Germinal center (tissue), 1 donor: ENCODE measurements at regions not wholly inside any gene's neighbourhood (a gene's known extent, or its start where the extent isn't known, plus 50 kb on each side); places are given as distances from the start of the nearest gene placed in this dataset.
"Not testable (repeated sequence)": the region's sequence is repeated elsewhere in the genome, so short reads cannot be mapped to it uniquely, and the experiment has no call there.

Experiments used
- DNase-seq: peaks from one replicate; pipeline ENCODE4 v3.0.0; 2012; ENCODE audit warnings: mixed read lengths, low spot score

- no peak for DNase-seq
Observed at GRCh38 chr4:25474690-25475089, 97.6 kb downstream of the ANAPC4 start.

DNA sequence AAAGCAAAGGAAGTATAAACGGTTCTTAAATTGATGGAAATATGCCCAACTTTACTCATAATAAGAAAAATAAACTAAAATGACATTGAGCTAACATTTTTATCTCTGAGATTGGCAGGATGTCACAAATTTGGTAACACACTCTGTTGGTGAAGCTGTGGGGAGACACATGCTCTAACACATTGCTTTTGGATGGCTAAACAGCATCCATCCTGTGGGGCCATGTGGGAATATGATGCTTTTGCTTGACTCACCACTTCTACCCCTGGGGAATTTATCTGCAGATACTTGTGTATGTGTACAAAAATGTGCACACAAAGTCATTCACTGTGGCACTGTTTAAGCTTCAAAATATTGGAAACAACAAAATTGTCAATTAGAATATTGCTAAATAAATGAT lies 100.2 kb downstream of the ANAPC4 start:
- no peak for DNase-seq

- DNase-seq: no peak
Observed at GRCh38 chr4:25481648-25482047, 104.6 kb downstream of the ANAPC4 start.

DNA sequence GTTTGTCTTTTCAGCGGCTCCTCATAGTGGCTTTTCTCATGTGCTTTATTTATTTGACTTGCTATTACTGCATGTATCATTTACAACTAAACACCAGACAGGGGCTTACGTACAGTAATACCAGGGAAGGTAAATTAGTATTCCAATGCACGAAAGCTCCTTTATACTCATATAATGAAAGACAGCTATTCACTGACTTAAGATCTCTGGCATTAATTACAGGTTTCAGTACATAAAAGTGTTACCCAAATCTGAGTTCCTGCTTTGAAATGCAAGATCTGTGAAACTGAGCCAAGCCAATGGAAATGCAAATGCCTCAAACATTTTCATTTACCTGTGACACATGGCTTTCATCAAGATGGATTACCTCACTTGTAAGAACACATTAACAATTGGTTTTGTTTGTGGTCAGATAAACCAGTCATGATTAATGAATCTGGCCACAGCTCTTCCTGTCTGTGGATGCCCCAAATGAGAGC lies 107.2 kb downstream of the ANAPC4 start:
- DNase-seq: no peak

DNA sequence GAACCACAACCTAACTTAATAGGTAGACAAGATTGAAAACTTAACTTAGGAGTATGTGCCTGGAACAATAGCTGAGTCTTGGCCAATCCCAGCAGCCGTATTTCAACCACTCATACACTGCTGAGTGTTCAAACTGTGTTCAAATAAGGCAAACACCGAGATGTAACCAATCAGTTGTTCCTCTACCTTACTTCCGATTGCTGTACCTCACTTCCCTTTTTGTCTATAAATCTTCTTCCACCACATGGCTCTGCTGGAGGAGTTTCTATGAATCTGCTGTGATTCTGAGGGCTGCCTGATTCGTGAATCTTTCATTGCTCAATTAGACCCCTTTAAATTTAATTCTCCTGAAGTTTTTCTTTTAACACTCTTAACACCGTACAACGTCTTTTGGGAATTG lies 108.0 kb downstream of the ANAPC4 start:
- DNase-seq: no peak

GRCh38 chr4:25486171-25486570 lies 109.1 kb downstream of the ANAPC4 start:
- no peak for DNase-seq

DNA sequence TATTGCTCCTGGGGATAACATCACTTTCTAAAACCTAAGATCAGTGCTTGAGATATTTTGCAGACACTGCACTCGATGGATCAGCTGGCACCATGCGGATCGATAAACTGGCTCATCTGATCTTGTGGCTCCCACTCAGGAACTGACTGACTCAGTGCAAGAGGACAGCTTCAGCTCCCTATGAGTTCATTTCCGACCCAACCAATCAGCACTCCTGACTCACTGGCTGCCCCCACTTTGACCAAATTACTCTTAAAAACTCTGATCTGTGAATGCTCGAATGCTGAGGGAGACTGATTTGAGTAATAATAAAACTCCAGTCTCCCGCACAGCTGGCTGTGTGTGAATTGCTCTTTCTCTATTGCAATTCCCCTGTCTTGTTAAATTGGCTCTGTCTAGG lies 110.1 kb downstream of the ANAPC4 start:
- DNase-seq: no peak

- no peak for DNase-seq
Observed at GRCh38 chr4:25489253-25489797, 112.3 kb downstream of the ANAPC4 start.

DNA sequence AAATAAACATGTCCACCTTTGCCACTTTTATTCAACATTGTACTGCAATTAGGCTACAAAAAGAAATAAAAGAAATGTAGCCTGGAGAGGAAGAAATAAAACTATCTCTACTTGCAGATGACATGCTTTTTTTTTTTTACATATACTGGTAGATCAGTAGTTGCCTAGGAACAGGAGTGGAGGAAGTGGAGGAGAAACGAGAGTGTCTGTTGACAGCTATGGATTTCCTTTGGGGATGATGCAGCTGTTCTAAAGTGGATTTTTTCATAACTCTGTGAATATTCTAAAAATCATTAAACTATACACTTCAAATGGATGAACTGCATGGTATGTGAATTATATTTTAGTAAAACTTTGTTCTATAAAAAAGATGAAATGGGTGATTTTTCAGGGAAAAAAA lies 116.4 kb downstream of the ANAPC4 start:
- DNase-seq: no peak

GRCh38 chr4:25494166-25494565 lies 117.1 kb downstream of the ANAPC4 start:
- DNase-seq: no peak

- no peak for DNase-seq
Observed at GRCh38 chr4:25500626-25501316, 123.7 kb downstream of the ANAPC4 start.

DNA sequence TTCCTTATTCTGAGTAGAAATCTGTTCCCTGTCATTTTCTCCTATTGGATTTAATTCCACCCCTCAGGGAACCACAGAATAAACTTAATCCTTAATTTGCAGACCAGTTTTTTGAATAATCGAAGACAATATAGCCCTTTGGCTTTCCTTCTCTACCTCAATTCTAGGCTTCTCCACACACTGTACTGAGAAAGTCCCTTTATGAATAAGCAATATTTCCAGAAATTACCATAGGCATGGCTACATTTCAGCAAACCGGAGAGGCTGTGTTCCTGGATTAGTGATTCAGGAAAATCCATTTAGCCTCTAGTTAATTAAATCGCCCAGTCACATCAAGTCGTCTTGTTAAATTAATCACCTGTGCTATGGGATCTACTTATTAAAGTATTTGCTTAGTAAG lies 125.1 kb downstream of the ANAPC4 start:
- no peak for DNase-seq

GRCh38 chr4:25503779-25504178 lies 126.7 kb downstream of the ANAPC4 start:
- no peak for DNase-seq

GRCh38 chr4:25504932-25505636 lies 128.0 kb downstream of the ANAPC4 start:
- DNase-seq: no peak

DNA sequence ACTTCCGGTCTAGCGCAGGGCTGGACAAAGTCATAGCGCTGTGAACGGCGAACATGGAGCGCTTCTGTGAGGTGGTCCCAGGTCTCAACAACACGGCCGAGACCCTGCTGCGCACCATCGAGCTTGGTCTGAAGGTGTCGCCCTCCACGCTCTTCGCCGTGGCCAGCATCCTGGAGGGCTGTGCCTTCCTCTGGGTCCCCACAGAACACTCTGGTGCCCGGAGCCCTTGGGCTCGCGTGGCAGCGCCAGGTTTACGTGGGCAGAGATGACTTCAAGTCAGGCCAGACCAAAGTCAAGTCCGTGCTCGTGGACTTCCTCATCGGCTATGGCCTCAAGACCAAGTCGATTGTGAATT lies 128.6 kb downstream of the ANAPC4 start:
- no peak for DNase-seq

DNA sequence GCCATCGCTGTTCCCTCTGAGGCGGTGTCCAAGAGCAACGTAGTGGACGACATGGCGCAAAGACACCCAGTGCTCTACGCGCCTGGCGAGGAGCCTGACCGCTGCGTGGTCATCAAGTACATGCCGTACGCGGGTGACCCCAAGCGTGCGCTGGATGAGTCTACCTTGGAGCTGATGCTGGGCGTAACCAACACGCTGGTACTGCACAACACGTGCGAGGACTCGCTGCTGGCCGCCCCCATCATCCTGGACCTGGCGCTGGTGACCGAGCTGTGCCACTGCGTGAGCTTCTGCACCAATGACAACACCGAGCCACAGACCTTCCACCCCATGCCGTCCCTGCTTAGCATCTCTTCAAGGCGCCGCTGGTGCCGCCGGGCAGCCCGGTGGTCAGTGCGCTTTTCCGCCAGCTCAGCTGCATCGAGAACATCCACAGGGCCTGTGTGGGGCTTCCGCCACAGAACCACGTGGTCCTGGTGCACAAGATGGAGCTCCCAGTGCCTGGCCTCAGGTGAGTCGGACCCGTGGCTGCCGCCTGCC lies 129.0 kb downstream of the ANAPC4 start:
- no peak for DNase-seq

- DNase-seq: no peak
Observed at GRCh38 chr4:25509646-25510045, 132.6 kb downstream of the ANAPC4 start.

DNA sequence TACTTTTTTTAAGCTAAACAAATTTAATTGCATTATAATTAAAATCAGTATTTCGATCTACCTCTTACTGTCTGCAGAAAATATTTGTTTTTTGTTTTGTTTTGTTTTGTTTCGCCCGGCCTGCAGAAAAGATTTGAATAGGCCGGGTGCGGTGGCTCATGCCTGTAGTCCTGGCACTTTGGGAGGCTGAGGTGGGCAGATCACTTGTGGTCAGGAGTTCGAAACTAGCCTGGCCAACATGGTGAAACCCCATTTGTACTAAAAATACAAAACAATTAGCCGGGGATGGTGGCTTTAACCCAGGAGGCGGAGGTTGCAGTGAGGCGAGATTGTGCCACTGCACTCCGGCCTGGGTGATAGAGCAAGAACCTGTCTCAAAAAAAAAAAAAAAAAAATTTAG lies 134.8 kb downstream of the ANAPC4 start:
- DNase-seq: not testable (repeated sequence)

- DNase-seq: no peak
Observed at GRCh38 chr4:25513814-25514213, 136.8 kb downstream of the ANAPC4 start.

- DNase-seq: no peak
Observed at GRCh38 chr4:25523405-25523804, 132.2 kb upstream of the SLC34A2 start.

DNA sequence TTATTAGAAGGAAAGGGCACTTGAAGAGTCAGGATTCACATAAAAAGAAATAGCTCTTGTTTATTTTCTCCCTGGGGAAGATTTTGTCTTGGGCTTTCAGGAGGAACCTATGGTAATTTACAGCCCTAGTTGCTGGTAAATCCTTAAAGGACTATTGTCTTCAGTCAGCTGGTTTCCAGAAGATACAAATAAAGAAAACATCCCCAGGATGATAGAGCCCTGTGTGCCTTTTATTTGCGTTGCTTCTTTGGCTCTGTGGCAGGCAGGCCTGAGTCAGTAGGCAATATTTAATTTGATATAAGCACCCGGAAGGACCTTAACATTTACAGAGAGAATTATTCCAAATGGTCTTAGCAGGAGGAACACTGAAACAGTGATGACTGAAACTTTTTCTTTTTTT lies 131.0 kb upstream of the SLC34A2 start:
- DNase-seq: no peak

- DNase-seq: no peak
Observed at GRCh38 chr4:25525896-25526295, 129.8 kb upstream of the SLC34A2 start.

- no peak for DNase-seq
Observed at GRCh38 chr4:25527034-25527433, 128.6 kb upstream of the SLC34A2 start.
